B cell (primary cell): ENCODE measurements at regions not wholly inside any gene's neighbourhood (a gene's known extent, or its start where the extent isn't known, plus 50 kb on each side); places are given as distances from the start of the nearest gene placed in this dataset.

ENCODE experiments used
- ATAC-seq: fragments of 200-7000 bp; cut with Tn5 transposase; one replicate; pipeline ENCODE4 v1.10.0; 2021; ENCODE audit warnings: low read depth, mild to moderate bottlenecking, moderate number of reproducible peaks, moderate library complexity
- CTCF ChIA-PET: fragments of 350-600 bp; sonication (Branson Sonifier 250); formaldehyde crosslinking; loops from one replicate; lab custom pipeline; 2021; ENCODE audit warnings: antibody characterized with exemption, inconsistent platforms; lab: Charles Lee
- POLR2A ChIA-PET: fragments of 350-600 bp; sonication (Branson Sonifier 250); formaldehyde crosslinking; loops from one replicate; lab custom pipeline; 2021; ENCODE audit warnings: antibody characterized with exemption; lab: Charles Lee
- DNase-seq: peaks from one replicate; pipeline ENCODE4 v3.0.0; 2013
- H2AFZ ChIP-seq: 2 replicates; pipeline ENCODE4 v1.6.1; 2012; ENCODE audit warnings: mild to moderate bottlenecking, low read depth, low read length; ENCODE audit not compliant: insufficient read depth, poor library complexity, severe bottlenecking
- H3K27ac ChIP-seq, 2 donors: 1 replicate in 1 of 2; 2 replicates in 1 of 2; pipeline ENCODE4 v1.5.1; 2012 to 2013; ENCODE audit warnings: low read length in 2 of 2, mild to moderate bottlenecking in 2 of 2, moderate library complexity in 1 of 2
- H3K27me3 ChIP-seq, 4 experiments: fragments of 200-600 bp in 1 of 4; sonication (generic) in 1 of 4; replicated peaks in 1 of 4; 1 replicate in 2 of 4; 2 replicates in 2 of 4; pipeline versions ENCODE4 v1.6.1 to v1.7.0; 2013 to 2016; ENCODE audit warnings: low read length in 3 of 4, mild to moderate bottlenecking in 2 of 4, mixed read lengths in 1 of 4, moderate library complexity in 1 of 4; ENCODE audit not compliant: insufficient read depth in 4 of 4, control insufficient read depth in 3 of 4; ENCODE audit errors: control extremely low read depth in 1 of 4
- H3K36me3 ChIP-seq, 2 experiments: replicated peaks in 1 of 2; 1 replicate in 1 of 2; 2 replicates in 1 of 2; pipeline versions ENCODE4 v1.6.1 to v1.7.1; 2013; ENCODE audit warnings: low read length in 1 of 2; ENCODE audit not compliant: insufficient read depth in 2 of 2, control insufficient read depth in 1 of 2; ENCODE audit errors: control extremely low read depth in 1 of 2, extremely low read depth in 1 of 2
- H3K4me1 ChIP-seq, 2 donors: fragments of 200-600 bp in 1 of 2; sonication (generic) in 1 of 2; 1 replicate in 1 of 2; 2 replicates in 1 of 2; pipeline versions ENCODE4 v1.5.1 to v1.6.1; 2013 to 2017; ENCODE audit warnings: low read length in 2 of 2; ENCODE audit not compliant: control insufficient read depth in 2 of 2, insufficient read depth in 2 of 2
- H3K4me2 ChIP-seq: replicated peaks from 2 replicates; pipeline ENCODE3; 2012; ENCODE audit warnings: mild to moderate bottlenecking, low read depth, low read length; ENCODE audit not compliant: poor library complexity, severe bottlenecking
- H3K4me3 ChIP-seq, 5 experiments: fragments of 200-600 bp in 1 of 5; sonication (generic) in 1 of 5; 1 replicate in 3 of 5; 2 replicates in 2 of 5; pipeline versions ENCODE4 v1.5.1 to v1.7.0; 2011 to 2016; ENCODE audit warnings: low read length in 4 of 5, mild to moderate bottlenecking in 4 of 5, low read depth in 2 of 5, control low read depth in 1 of 5, moderate library complexity in 1 of 5; ENCODE audit not compliant: insufficient read depth in 1 of 5; ENCODE audit errors: control extremely low read depth in 1 of 5, extremely low read depth in 1 of 5
- H3K79me2 ChIP-seq: fragments of 200-600 bp; sonication (generic); one replicate; pipeline ENCODE4 v1.6.0; 2016; ENCODE audit warnings: low read length; ENCODE audit not compliant: control insufficient read depth, insufficient read depth
- H3K9ac ChIP-seq: fragments of 200-600 bp; sonication (generic); 2 replicates; pipeline ENCODE4 v1.6.1; 2017; ENCODE audit warnings: mild to moderate bottlenecking, low read length, moderate library complexity
- H3K9me3 ChIP-seq, 3 donors: one replicate each; pipeline versions ENCODE4 v1.6.1 to v1.7.1; 2013; ENCODE audit warnings: low read length in 2 of 3; ENCODE audit not compliant: control insufficient read depth in 2 of 3, insufficient read depth in 1 of 3; ENCODE audit errors: control extremely low read depth in 1 of 3
- H4K20me1 ChIP-seq: 2 replicates; pipeline ENCODE4 v1.6.0; 2012; ENCODE audit warnings: mild to moderate bottlenecking, low read length; ENCODE audit not compliant: insufficient read depth, control insufficient read depth, poor library complexity, severe bottlenecking
- H3K27ac Mint-ChIP-seq: one replicate; pipeline ENCODE4 v1.8.0; 2021; ENCODE audit warnings: mixed read lengths
- H3K27me3 Mint-ChIP-seq: one replicate; pipeline ENCODE4 v1.8.0; 2021; ENCODE audit warnings: mixed read lengths
- H3K4me1 Mint-ChIP-seq: one replicate; pipeline ENCODE4 v1.8.0; 2021; ENCODE audit warnings: mixed read lengths
- H3K4me3 Mint-ChIP-seq: one replicate; pipeline ENCODE4 v1.8.0; 2021; ENCODE audit warnings: mixed read lengths
- H3K9me3 Mint-ChIP-seq: one replicate; pipeline ENCODE4 v1.8.0; 2022; ENCODE audit warnings: mixed read lengths; ENCODE audit not compliant: insufficient read depth
- CTCF ChIP-seq: fragments of 200-600 bp; IDR thresholded peaks from one replicate; pipeline ENCODE4 v1.8.0; 2022; ENCODE audit warnings: antibody characterized with exemption, mild to moderate bottlenecking
- EZH2 ChIP-seq: IDR thresholded peaks from 2 replicates; pipeline ENCODE4 v1.6.1; 2012; ENCODE audit warnings: borderline replicate concordance, low read depth, mild to moderate bottlenecking, moderate library complexity, low read length; ENCODE audit not compliant: insufficient read depth, poor library complexity, severe bottlenecking
- WGBS: methylation state at CpG from one replicate; pipeline ENCODE4 v1.1.5; 2013; ENCODE audit warnings: missing lambda C conversion rate; ENCODE audit not compliant: insufficient coverage; 5-methylcytosine and 5-hydroxymethylcytosine counted together
- intact Hi-C: fragments of 100-400 bp; cut with micrococcal nuclease; formaldehyde crosslinking; loops from one replicate; pipeline ENCODE4 v1.10.0; 2022

GRCh38 chr20:58016779-58017178, 211.7 kb downstream of the ANKRD60 start:
- CTCF ChIA-PET: no interaction called here
- WGBS: no CpG with 5 or more reads among the region's 2 CpGs

GRCh38 chr20:58014628-58015315, 213.7 kb downstream of the ANKRD60 start:
- ATAC-seq (no peak), DNase-seq (no peak)
- no peaks in the 10 kb centered on the region for H3K9me3 Mint-ChIP-seq
- H2AFZ ChIP-seq: no peak overlapping the region
- intact Hi-C loops: no loop called here
- TF ChIP-seq EZH2: no peak
- no peak for TF ChIP-seq CTCF
- no peaks in the 10 kb centered on the region for H3K36me3 ChIP-seq
- POLR2A ChIA-PET: no interaction called here
- no peaks in the 10 kb centered on the region for H3K4me1 ChIP-seq
- H3K79me2 ChIP-seq: no peaks in the 10 kb centered on the region
- no peak overlapping the region for H3K4me3 Mint-ChIP-seq
- no peak overlapping the region for H3K4me3 ChIP-seq
- H3K9me3 ChIP-seq: no peaks in the 10 kb centered on the region
- H4K20me1 ChIP-seq: no peaks in the 10 kb centered on the region
- CTCF ChIA-PET: no interaction called here
- no peak overlapping the region for H3K4me2 ChIP-seq
- H3K9ac ChIP-seq: no peak overlapping the region
- H3K27me3 ChIP-seq: peaks cover 0 to 2% (median 0%) of the 10 kb centered on the region in 4 experiments
- H3K27me3 Mint-ChIP-seq: peaks cover 11% of the 10 kb centered on the region
- H3K27ac Mint-ChIP-seq: no peak overlapping the region
- H3K27ac ChIP-seq: no peak overlapping the region
- WGBS: no CpG with 5 or more reads among the region's 5 CpGs
- H3K4me1 Mint-ChIP-seq: no peaks in the 10 kb centered on the region

More at GRCh38 chr20:58016779-58017178, 211.7 kb downstream of the ANKRD60 start:
- Histone ChIP-seq H3K9me3 (no peaks in the 10 kb centered on the region), H2AFZ (no peak overlapping the region), H3K27me3 (peaks cover 0 to 2% (median 0%) of the 10 kb centered on the region in 4 experiments), H4K20me1 (no peaks in the 10 kb centered on the region), H3K79me2 (no peaks in the 10 kb centered on the region), H3K36me3 (no peaks in the 10 kb centered on the region), H3K4me1 (no peaks in the 10 kb centered on the region), H3K4me3 (no peak overlapping the region), H3K4me2 (no peak overlapping the region), H3K27ac (no peak overlapping the region), H3K9ac (no peak overlapping the region)
- TF ChIP-seq EZH2: no peak
- no peaks in the 10 kb centered on the region for H3K9me3 Mint-ChIP-seq
- no peak overlapping the region for H3K4me3 Mint-ChIP-seq
- ATAC-seq (no peak), DNase-seq (no peak)
- POLR2A ChIA-PET: no interaction called here
- peaks cover 15% of the 10 kb centered on the region for H3K27me3 Mint-ChIP-seq
- peaks cover 6% of the 10 kb centered on the region for H3K4me1 Mint-ChIP-seq
- no peak overlapping the region for H3K27ac Mint-ChIP-seq
- intact Hi-C loops: no loop called here
